CD14-positive monocyte (primary cell): ENCODE measurements at regions not wholly inside any gene's neighbourhood (a gene's known extent, or its start where the extent isn't known, plus 50 kb on each side); places are given as distances from the start of the nearest gene placed in this dataset.

Experiments used
- DNase-seq, 3 donors: peaks; one replicate each; pipeline ENCODE4 v3.0.0-alpha.2; 2011 to 2022
- H2AFZ ChIP-seq: 2 replicates; pipeline ENCODE4 v1.6.0; 2012; ENCODE audit warnings: mild to moderate bottlenecking, low read depth, low read length, inconsistent platforms; ENCODE audit not compliant: insufficient read depth, poor library complexity, severe bottlenecking
- H3K27ac ChIP-seq, 2 donors: 1 replicate in 1 of 2; 2 replicates in 1 of 2; pipeline ENCODE4 v1.5.1; 2012 to 2013; ENCODE audit warnings: low read length in 2 of 2, control low read depth in 1 of 2, inconsistent platforms in 1 of 2, low read depth in 1 of 2, mild to moderate bottlenecking in 1 of 2
- H3K27me3 ChIP-seq, 2 donors: one replicate each; pipeline versions ENCODE4 v1.6.0 to v1.6.1; 2011 to 2013; ENCODE audit warnings: low read length in 2 of 2; ENCODE audit not compliant: control insufficient read depth in 2 of 2, insufficient read depth in 2 of 2
- H3K36me3 ChIP-seq, 2 donors: replicated peaks in 1 of 2; 1 replicate in 1 of 2; 2 replicates in 1 of 2; pipeline versions ENCODE4 v1.5.1 to v1.6.1; 2012 to 2013; ENCODE audit warnings: low read length in 2 of 2, control low read depth in 1 of 2, inconsistent platforms in 1 of 2, mild to moderate bottlenecking in 1 of 2; ENCODE audit not compliant: insufficient read depth in 2 of 2, control insufficient read depth in 1 of 2
- H3K4me1 ChIP-seq, 2 donors: 1 replicate in 1 of 2; 2 replicates in 1 of 2; pipeline versions ENCODE4 v1.5.1 to v1.6.1; 2012 to 2013; ENCODE audit warnings: low read length in 2 of 2, control low read depth in 1 of 2, inconsistent platforms in 1 of 2, mild to moderate bottlenecking in 1 of 2, moderate library complexity in 1 of 2; ENCODE audit not compliant: insufficient read depth in 2 of 2, control insufficient read depth in 1 of 2
- H3K4me2 ChIP-seq: replicated peaks from 2 replicates; pipeline ENCODE3; 2012; ENCODE audit warnings: low read length, moderate library complexity, mild to moderate bottlenecking; ENCODE audit not compliant: poor library complexity, severe bottlenecking; ENCODE audit errors: extremely low read depth
- H3K4me3 ChIP-seq, 3 experiments: fragments of 200-600 bp in 1 of 3; sonication (generic) in 1 of 3; replicated peaks in 1 of 3; 1 replicate in 2 of 3; 2 replicates in 1 of 3; pipeline ENCODE4 v1.5.1; 2011 to 2013; ENCODE audit warnings: low read length in 3 of 3, mild to moderate bottlenecking in 3 of 3, control low read depth in 2 of 3, low read depth in 2 of 3, inconsistent platforms in 1 of 3, moderate library complexity in 1 of 3
- H3K79me2 ChIP-seq: 2 replicates; pipeline ENCODE4 v1.6.0; 2012; ENCODE audit warnings: mild to moderate bottlenecking, control low read depth, inconsistent platforms, low read length, moderate library complexity; ENCODE audit not compliant: insufficient read depth
- H3K9ac ChIP-seq: 2 replicates; pipeline ENCODE4 v1.6.0; 2017; ENCODE audit warnings: low read length, mild to moderate bottlenecking; ENCODE audit not compliant: insufficient read depth, poor library complexity, severe bottlenecking
- H3K9me3 ChIP-seq, 2 donors: replicated peaks in 1 of 2; 1 replicate in 1 of 2; 2 replicates in 1 of 2; pipeline versions ENCODE4 v1.5.1 to v1.6.1; 2012 to 2013; ENCODE audit warnings: low read length in 2 of 2, control low read depth in 1 of 2; ENCODE audit not compliant: control insufficient read depth in 1 of 2, insufficient read depth in 1 of 2
- H4K20me1 ChIP-seq: 2 replicates; pipeline ENCODE4 v1.6.0; 2012; ENCODE audit warnings: mild to moderate bottlenecking, low read length, control low read depth, moderate library complexity; ENCODE audit not compliant: insufficient read depth
- H3K27ac Mint-ChIP-seq, 7 donors: one replicate each; pipeline ENCODE4 v1.8.0; 2020; ENCODE audit warnings: mild to moderate bottlenecking in 7 of 7, mixed read lengths in 7 of 7, moderate library complexity in 6 of 7, inconsistent platforms in 2 of 7
- H3K27me3 Mint-ChIP-seq, 3 donors: one replicate each; pipeline ENCODE4 v1.8.0; 2021 to 2022; ENCODE audit warnings: low read depth in 3 of 3, mild to moderate bottlenecking in 3 of 3, mixed read lengths in 3 of 3, moderate library complexity in 3 of 3, inconsistent platforms in 1 of 3
- H3K36me3 Mint-ChIP-seq, 2 donors: one replicate each; pipeline ENCODE4 v1.8.0; 2020; ENCODE audit warnings: mixed read lengths in 2 of 2, inconsistent platforms in 1 of 2, mild to moderate bottlenecking in 1 of 2
- H3K4me1 Mint-ChIP-seq: one replicate; pipeline ENCODE4 v1.8.0; 2020; ENCODE audit warnings: mild to moderate bottlenecking, mixed read lengths
- H3K4me3 Mint-ChIP-seq, 2 donors: one replicate each; pipeline ENCODE4 v1.8.0; 2020; ENCODE audit warnings: mild to moderate bottlenecking in 2 of 2, mixed read lengths in 2 of 2, moderate library complexity in 1 of 2
- H3K9me3 Mint-ChIP-seq, 7 donors: one replicate each; pipeline ENCODE4 v1.8.0; 2020 to 2022; ENCODE audit warnings: mixed read lengths in 7 of 7, mild to moderate bottlenecking in 6 of 7, moderate library complexity in 6 of 7, inconsistent platforms in 2 of 7
- CTCF ChIP-seq: fragments of 200-600 bp; IDR thresholded peaks from one replicate; pipeline ENCODE4 v1.8.0; 2022; ENCODE audit warnings: antibody characterized with exemption, mild to moderate bottlenecking
- WGBS: methylation state at CpG from one replicate; pipeline ENCODE4 v1.1.5; 2013; ENCODE audit warnings: missing lambda C conversion rate; ENCODE audit not compliant: insufficient coverage; 5-methylcytosine and 5-hydroxymethylcytosine counted together
- intact Hi-C, 2 donors: fragments of 100-400 bp; cut with micrococcal nuclease; formaldehyde crosslinking; loops; one replicate each; pipeline versions ENCODE4 v1.15.0 to v1.15.1; 2023

- Histone ChIP-seq H3K4me1 (no peaks in the 10 kb centered on the region), H3K4me3 (no peak overlapping the region), H4K20me1 (no peaks in the 10 kb centered on the region), H3K27me3 (no peaks in the 10 kb centered on the region), H3K36me3 (no peaks in the 10 kb centered on the region), H3K9ac (no peak overlapping the region), H3K9me3 (peaks cover 0 to 3% of the 10 kb centered on the region in 2 donors), H2AFZ (no peak overlapping the region), H3K79me2 (no peaks in the 10 kb centered on the region), H3K4me2 (no peak overlapping the region), H3K27ac (no peak overlapping the region)
- Mint-ChIP-seq H3K27me3 (peaks cover 0 to 3% (median 0%) of the 10 kb centered on the region in 3 donors), H3K36me3 (no peaks in the 10 kb centered on the region), H3K4me1 (no peaks in the 10 kb centered on the region), H3K27ac (no peak overlapping the region), H3K4me3 (no peak overlapping the region), H3K9me3 (peaks cover 0 to 4% (median 0%) of the 10 kb centered on the region in 7 donors)
- WGBS, result 81% methylated on average over 2 of the region's 6 CpGs
- intact Hi-C loops, result no loop called here
- no peak for DNase-seq
- no peak for TF ChIP-seq CTCF
These were observed 310.7 kb downstream of the PPARGC1A start for GRCh38 chr4:23579166-23579565.

- Histone ChIP-seq H3K9ac (no peak overlapping the region), H3K4me1 (no peaks in the 10 kb centered on the region), H2AFZ (no peak overlapping the region), H3K36me3 (no peaks in the 10 kb centered on the region), H3K27ac (no peak overlapping the region), H3K27me3 (no peaks in the 10 kb centered on the region), H3K4me2 (no peak overlapping the region), H4K20me1 (no peaks in the 10 kb centered on the region), H3K9me3 (peaks cover 5 to 8% of the 10 kb centered on the region in 2 donors), H3K4me3 (no peak overlapping the region), H3K79me2 (no peaks in the 10 kb centered on the region)
- Mint-ChIP-seq H3K27ac (no peak overlapping the region), H3K27me3 (peaks cover 0 to 1% (median 0%) of the 10 kb centered on the region in 3 donors), H3K4me1 (no peaks in the 10 kb centered on the region), H3K4me3 (no peak overlapping the region), H3K9me3 (peaks cover 2 to 8% (median 5%) of the 10 kb centered on the region in 7 donors), H3K36me3 (no peaks in the 10 kb centered on the region)
- intact Hi-C loops, result no loop called here
- WGBS, result 53% methylated on average over 2 of the region's 5 CpGs
- no peak for DNase-seq
- TF ChIP-seq CTCF, result no peak
These were observed 312.4 kb downstream of the PPARGC1A start for GRCh38 chr4:23577398-23577797.
